ENCODE measurements at regions not wholly inside any gene's neighbourhood (a gene's known extent, or its start where the extent isn't known, plus 50 kb on each side); places are given as distances from the start of the nearest gene placed in this dataset.

GRCh38 chr22:48581205-48581766 is 1246.4 kb downstream of the BRD1 start:
- no peaks in the 10 kb centered on the region for H3K4me1 ChIP-seq
- DNase-seq (ENCODE audit: low spot score in 2 of 2) = no peak
- no peaks in the 10 kb centered on the region for H3K27me3 ChIP-seq (ENCODE audit: low read depth)
- no peaks in the 10 kb centered on the region for H3K9me3 ChIP-seq
- no peaks in the 10 kb centered on the region for H3K36me3 ChIP-seq (replicated peaks)
- H3K4me3 ChIP-seq = no peak overlapping the region
- in situ Hi-C loops (cut with MboI; ENCODE audit: low sequenced_read_pairs) = no loop called here

- no peak overlapping the region for H3K4me3 ChIP-seq
- H3K36me3 ChIP-seq (replicated peaks) = no peaks in the 10 kb centered on the region
- no peaks in the 10 kb centered on the region for H3K4me1 ChIP-seq
- no peak for DNase-seq (ENCODE audit: low spot score in 2 of 2)
- in situ Hi-C loops (cut with MboI; ENCODE audit: low sequenced_read_pairs) = no loop called here
- H3K27me3 ChIP-seq (ENCODE audit: low read depth) = no peaks in the 10 kb centered on the region
- no peaks in the 10 kb centered on the region for H3K9me3 ChIP-seq
Measured at GRCh38 chr22:48580481-48580970, 1247.1 kb downstream of the BRD1 start.

- Histone ChIP-seq H3K4me1 (no peaks in the 10 kb centered on the region), H3K4me3 (no peak overlapping the region), H3K9me3 (no peaks in the 10 kb centered on the region), H3K27me3 (ENCODE audit: low read depth) (no peaks in the 10 kb centered on the region), H3K36me3 (replicated peaks) (no peaks in the 10 kb centered on the region)
- DNase-seq (ENCODE audit: low spot score in 2 of 2) = no peak
- in situ Hi-C loops (cut with MboI; ENCODE audit: low sequenced_read_pairs) = loop anchor here (10.0 kb wide), 1 partner anchor 725 kb away; no protein-coding TSS in a partner anchor
Measured at GRCh38 chr22:48579928-48580309, 1247.8 kb downstream of the BRD1 start.

GRCh38 chr22:48579043-48579927 is 1248.4 kb downstream of the BRD1 start:
- no peaks in the 10 kb centered on the region for H3K27me3 ChIP-seq (ENCODE audit: low read depth)
- H3K4me1 ChIP-seq = no peaks in the 10 kb centered on the region
- in situ Hi-C loops (cut with MboI; ENCODE audit: low sequenced_read_pairs) = loop anchor here (10.0 kb wide), 1 partner anchor 726 kb away; no protein-coding TSS in a partner anchor
- no peak overlapping the region for H3K4me3 ChIP-seq
- no peaks in the 10 kb centered on the region for H3K36me3 ChIP-seq (replicated peaks)
- no peak for DNase-seq (ENCODE audit: low spot score in 2 of 2)
- no peaks in the 10 kb centered on the region for H3K9me3 ChIP-seq

GRCh38 chr22:48578138-48579042 is 1249.3 kb downstream of the BRD1 start:
- Histone ChIP-seq H3K27me3 (ENCODE audit: low read depth) (no peaks in the 10 kb centered on the region), H3K36me3 (replicated peaks) (no peaks in the 10 kb centered on the region), H3K4me3 (no peak overlapping the region), H3K4me1 (no peaks in the 10 kb centered on the region), H3K9me3 (no peaks in the 10 kb centered on the region)
- in situ Hi-C loops (cut with MboI; ENCODE audit: low sequenced_read_pairs) = loop anchor here (10.0 kb wide), 1 partner anchor 726 kb away; no protein-coding TSS in a partner anchor
- no peak for DNase-seq (ENCODE audit: low spot score in 2 of 2)

GRCh38 chr22:48577691-48578090 is 1250.0 kb downstream of the BRD1 start:
- DNase-seq (ENCODE audit: low spot score in 2 of 2) = no peak
- Histone ChIP-seq H3K27me3 (ENCODE audit: low read depth) (no peaks in the 10 kb centered on the region), H3K4me3 (no peak overlapping the region), H3K36me3 (replicated peaks) (no peaks in the 10 kb centered on the region), H3K9me3 (no peaks in the 10 kb centered on the region), H3K4me1 (no peaks in the 10 kb centered on the region)
- in situ Hi-C loops (cut with MboI; ENCODE audit: low sequenced_read_pairs) = loop anchor here (10.0 kb wide), 1 partner anchor 727 kb away; no protein-coding TSS in a partner anchor

- H3K27me3 ChIP-seq (ENCODE audit: low read depth) = no peaks in the 10 kb centered on the region
- H3K4me1 ChIP-seq = no peaks in the 10 kb centered on the region
- no peak overlapping the region for H3K4me3 ChIP-seq
- no peak for DNase-seq (ENCODE audit: low spot score in 2 of 2)
- no peaks in the 10 kb centered on the region for H3K36me3 ChIP-seq (replicated peaks)
- H3K9me3 ChIP-seq = no peaks in the 10 kb centered on the region
- in situ Hi-C loops (cut with MboI; ENCODE audit: low sequenced_read_pairs) = loop anchor here (10.0 kb wide), 1 partner anchor 728 kb away; no protein-coding TSS in a partner anchor
Measured at GRCh38 chr22:48577014-48577690, 1250.5 kb downstream of the BRD1 start.

GRCh38 chr22:48576333-48577013 is 1251.2 kb downstream of the BRD1 start:
- H3K9me3 ChIP-seq = no peaks in the 10 kb centered on the region
- in situ Hi-C loops (cut with MboI; ENCODE audit: low sequenced_read_pairs) = loop anchor here (10.0 kb wide), 1 partner anchor 728 kb away; no protein-coding TSS in a partner anchor
- H3K27me3 ChIP-seq (ENCODE audit: low read depth) = no peaks in the 10 kb centered on the region
- H3K4me3 ChIP-seq = no peak overlapping the region
- DNase-seq (ENCODE audit: low spot score in 2 of 2) = peak in 1 of 2 experiments; percentile 23
- H3K4me1 ChIP-seq = no peaks in the 10 kb centered on the region
- H3K36me3 ChIP-seq (replicated peaks) = no peaks in the 10 kb centered on the region

- Histone ChIP-seq H3K4me3 (no peak overlapping the region), H3K27me3 (ENCODE audit: low read depth) (no peaks in the 10 kb centered on the region), H3K9me3 (no peaks in the 10 kb centered on the region), H3K4me1 (no peaks in the 10 kb centered on the region), H3K36me3 (replicated peaks) (no peaks in the 10 kb centered on the region)
- in situ Hi-C loops (cut with MboI; ENCODE audit: low sequenced_read_pairs) = loop anchor here (10.0 kb wide), 1 partner anchor 729 kb away; no protein-coding TSS in a partner anchor
- DNase-seq (ENCODE audit: low spot score in 2 of 2) = no peak
Measured at GRCh38 chr22:48575618-48576332, 1251.9 kb downstream of the BRD1 start.

GRCh38 chr22:48574776-48575617 is 1252.7 kb downstream of the BRD1 start:
- no peaks in the 10 kb centered on the region for H3K27me3 ChIP-seq (ENCODE audit: low read depth)
- no peaks in the 10 kb centered on the region for H3K4me1 ChIP-seq
- peak; percentile 22 to 66 for DNase-seq (ENCODE audit: low spot score in 2 of 2)
- H3K9me3 ChIP-seq = 0 out of 2 replicates have a peak, but pooled peaks cover 3% of the 10 kb centered on the region
- no peak overlapping the region for H3K4me3 ChIP-seq
- in situ Hi-C loops (cut with MboI; ENCODE audit: low sequenced_read_pairs) = loop anchor here (10.0 kb wide), 1 partner anchor 730 kb away; no protein-coding TSS in a partner anchor
- H3K36me3 ChIP-seq (replicated peaks) = no peaks in the 10 kb centered on the region

GRCh38 chr22:48573766-48574165 is 1253.9 kb downstream of the BRD1 start:
- 0 out of 2 replicates have a peak, but pooled peaks cover 3% of the 10 kb centered on the region for H3K9me3 ChIP-seq
- in situ Hi-C loops (cut with MboI; ENCODE audit: low sequenced_read_pairs) = loop anchor here (10.0 kb wide), 1 partner anchor 731 kb away; no protein-coding TSS in a partner anchor

More at GRCh38 chr22:48573766-48574165, 1253.9 kb downstream of the BRD1 start:
- no peaks in the 10 kb centered on the region for H3K4me1 ChIP-seq
- H3K27me3 ChIP-seq (ENCODE audit: low read depth) = no peaks in the 10 kb centered on the region
- no peak for DNase-seq (ENCODE audit: low spot score in 2 of 2)
- no peak overlapping the region for H3K4me3 ChIP-seq
- H3K36me3 ChIP-seq (replicated peaks) = no peaks in the 10 kb centered on the region
